Mesenchymal stem cell (in vitro differentiated cells and primary cell): ENCODE measurements at regions not wholly inside any gene's neighbourhood (a gene's known extent, or its start where the extent isn't known, plus 50 kb on each side); places are given as distances from the start of the nearest gene placed in this dataset.

Experiments
- DNase-seq: peaks from one replicate; pipeline ENCODE4 v3.0.0-alpha.2; 2013
- H2AFZ ChIP-seq: one replicate; pipeline ENCODE4 v1.6.1; 2013; ENCODE audit warnings: low read depth, mild to moderate bottlenecking, control low read depth, inconsistent platforms, low read length, moderate library complexity
- H2AK5ac ChIP-seq: 2 replicates; pipeline ENCODE4 v1.6.1; 2013; ENCODE audit warnings: low read length, moderate library complexity, mild to moderate bottlenecking, inconsistent platforms; ENCODE audit not compliant: severe bottlenecking
- H2BK120ac ChIP-seq: one replicate; pipeline ENCODE4 v1.6.1; 2013; ENCODE audit warnings: low read depth, mild to moderate bottlenecking, inconsistent platforms, low read length, moderate library complexity
- H2BK12ac ChIP-seq, 2 experiments: one replicate each; pipeline ENCODE4 v1.6.1; 2013; ENCODE audit warnings: inconsistent platforms in 2 of 2, low read length in 2 of 2, mild to moderate bottlenecking in 2 of 2, moderate library complexity in 2 of 2, control low read depth in 1 of 2
- H2BK15ac ChIP-seq: one replicate; pipeline ENCODE4 v1.6.1; 2013; ENCODE audit warnings: mild to moderate bottlenecking, low read depth, inconsistent platforms; ENCODE audit not compliant: poor library complexity, severe bottlenecking
- H2BK5ac ChIP-seq: 2 replicates; pipeline ENCODE4 v1.6.1; 2013; ENCODE audit warnings: low read depth, mild to moderate bottlenecking, low read length, control low read depth, inconsistent platforms; ENCODE audit not compliant: poor library complexity, severe bottlenecking
- H3K14ac ChIP-seq, 2 experiments: one replicate each; pipeline ENCODE4 v1.6.1; 2013; ENCODE audit warnings: inconsistent platforms in 2 of 2, low read length in 2 of 2, control low read depth in 1 of 2, mild to moderate bottlenecking in 1 of 2, moderate library complexity in 1 of 2
- H3K18ac ChIP-seq, 2 experiments: one replicate each; pipeline ENCODE4 v1.6.1; 2013; ENCODE audit warnings: inconsistent platforms in 2 of 2, low read length in 2 of 2, control low read depth in 1 of 2, low read depth in 1 of 2, mild to moderate bottlenecking in 1 of 2
- H3K23ac ChIP-seq, 2 experiments: one replicate each; pipeline ENCODE4 v1.6.1; 2013; ENCODE audit warnings: inconsistent platforms in 2 of 2, low read length in 2 of 2, mild to moderate bottlenecking in 2 of 2, moderate library complexity in 2 of 2, control low read depth in 1 of 2
- H3K27ac ChIP-seq: 2 replicates; pipeline ENCODE4 v1.5.1; 2013; ENCODE audit warnings: mild to moderate bottlenecking, moderate library complexity, low read length, control low read depth, inconsistent platforms; ENCODE audit not compliant: poor library complexity, severe bottlenecking
- H3K27me3 ChIP-seq, 2 experiments: 2 replicates each; pipeline versions ENCODE4 v1.6.1 to v1.7.0; 2013; ENCODE audit warnings: low read length in 2 of 2, mild to moderate bottlenecking in 2 of 2, moderate library complexity in 2 of 2, control low read depth in 1 of 2, inconsistent platforms in 1 of 2; ENCODE audit not compliant: control insufficient read depth in 1 of 2, insufficient read depth in 1 of 2
- H3K36me3 ChIP-seq, 2 experiments: 2 replicates each; pipeline versions ENCODE4 v1.6.1 to v1.7.0; 2013; ENCODE audit warnings: low read length in 2 of 2, control low read depth in 1 of 2, inconsistent platforms in 1 of 2, low read depth in 1 of 2, mild to moderate bottlenecking in 1 of 2; ENCODE audit not compliant: insufficient read depth in 2 of 2, control insufficient read depth in 1 of 2
- H3K4ac ChIP-seq, 2 experiments: one replicate each; pipeline ENCODE4 v1.6.1; 2013; ENCODE audit warnings: inconsistent platforms in 2 of 2, low read length in 2 of 2, mild to moderate bottlenecking in 2 of 2, moderate library complexity in 2 of 2, control low read depth in 1 of 2, low read depth in 1 of 2
- H3K4me1 ChIP-seq: 2 replicates; pipeline ENCODE4 v1.6.1; 2013; ENCODE audit warnings: low read depth, low read length, control low read depth; ENCODE audit not compliant: control insufficient read depth, insufficient read depth
- H3K4me2 ChIP-seq: 2 replicates; pipeline ENCODE4 v1.6.1; 2013; ENCODE audit warnings: low read length, mild to moderate bottlenecking, inconsistent platforms; ENCODE audit not compliant: poor library complexity, severe bottlenecking
- H3K4me3 ChIP-seq, 2 experiments: 2 replicates each; pipeline versions ENCODE4 v1.5.1 to v1.7.0; 2013; ENCODE audit warnings: low read length in 2 of 2, mild to moderate bottlenecking in 2 of 2, control low read depth in 1 of 2, low read depth in 1 of 2; ENCODE audit not compliant: insufficient read depth in 1 of 2
- H3K79me1 ChIP-seq: replicated peaks from 2 replicates; pipeline ENCODE4 v1.6.1; 2013; ENCODE audit warnings: mild to moderate bottlenecking, control low read depth, low read length, inconsistent platforms; ENCODE audit not compliant: poor library complexity, severe bottlenecking
- H3K9ac ChIP-seq: 2 replicates; pipeline ENCODE4 v1.7.0; 2013; ENCODE audit warnings: mild to moderate bottlenecking, low read length, moderate library complexity
- H3K9me3 ChIP-seq: 2 replicates; pipeline ENCODE4 v1.7.0; 2013; ENCODE audit warnings: mild to moderate bottlenecking, low read length; ENCODE audit not compliant: control insufficient read depth
- H4K8ac ChIP-seq: one replicate; pipeline ENCODE4 v1.6.1; 2013; ENCODE audit warnings: inconsistent platforms, mild to moderate bottlenecking, low read length, moderate library complexity
- H4K91ac ChIP-seq: one replicate; pipeline ENCODE4 v1.6.1; 2013; ENCODE audit warnings: mild to moderate bottlenecking, low read length, inconsistent platforms
- WGBS: methylation state at CpG from one replicate; pipeline ENCODE4 v1.1.7; 2013; ENCODE audit warnings: mixed read lengths; 5-methylcytosine and 5-hydroxymethylcytosine counted together

DNA sequence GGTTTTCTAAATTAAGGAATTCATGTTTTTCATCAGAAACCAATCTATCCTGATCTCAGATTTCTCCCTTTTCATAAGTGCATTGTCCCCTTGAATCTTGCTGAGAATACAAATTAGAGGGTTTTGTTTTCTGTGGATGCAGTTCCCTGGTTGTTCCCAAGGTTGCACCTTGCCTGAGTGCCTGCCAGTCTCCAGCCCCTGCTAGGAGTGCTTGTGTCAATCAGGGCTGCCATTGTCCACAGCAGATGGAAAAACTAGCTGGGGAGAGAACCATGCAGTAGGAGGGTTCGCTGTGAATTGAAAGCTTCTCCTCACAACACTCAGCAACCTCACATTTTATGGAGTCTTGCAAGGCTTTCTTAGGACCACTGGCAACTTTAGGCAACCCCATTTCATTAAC is 210.8 kb upstream of the CTNNB1 start:
- H2AFZ ChIP-seq, result no peak overlapping the region
- H2BK120ac ChIP-seq, result no peak overlapping the region
- no peak overlapping the region for H2BK12ac ChIP-seq
- no peak overlapping the region for H3K4me2 ChIP-seq
- no peak overlapping the region for H3K23ac ChIP-seq
- no peak overlapping the region for H2BK15ac ChIP-seq
- H2BK5ac ChIP-seq, result no peak overlapping the region
- no peak for DNase-seq
- H3K9me3 ChIP-seq, result no peaks in the 10 kb centered on the region
- no peaks in the 10 kb centered on the region for H3K79me1 ChIP-seq
- H3K9ac ChIP-seq, result no peak overlapping the region
- no peaks in the 10 kb centered on the region for H3K4me1 ChIP-seq
- WGBS, result 92% methylated on average over 1 of the region's 1 CpG
- H2AK5ac ChIP-seq, result no peak overlapping the region
- H3K14ac ChIP-seq, result no peak overlapping the region
- no peak overlapping the region for H3K27ac ChIP-seq
- H3K27me3 ChIP-seq, result no peaks in the 10 kb centered on the region
- H3K4me3 ChIP-seq, result no peak overlapping the region
- no peak overlapping the region for H4K91ac ChIP-seq
- H4K8ac ChIP-seq, result no peak overlapping the region
- no peak overlapping the region for H3K18ac ChIP-seq
- H3K36me3 ChIP-seq, result no peaks in the 10 kb centered on the region
- no peak overlapping the region for H3K4ac ChIP-seq

DNA sequence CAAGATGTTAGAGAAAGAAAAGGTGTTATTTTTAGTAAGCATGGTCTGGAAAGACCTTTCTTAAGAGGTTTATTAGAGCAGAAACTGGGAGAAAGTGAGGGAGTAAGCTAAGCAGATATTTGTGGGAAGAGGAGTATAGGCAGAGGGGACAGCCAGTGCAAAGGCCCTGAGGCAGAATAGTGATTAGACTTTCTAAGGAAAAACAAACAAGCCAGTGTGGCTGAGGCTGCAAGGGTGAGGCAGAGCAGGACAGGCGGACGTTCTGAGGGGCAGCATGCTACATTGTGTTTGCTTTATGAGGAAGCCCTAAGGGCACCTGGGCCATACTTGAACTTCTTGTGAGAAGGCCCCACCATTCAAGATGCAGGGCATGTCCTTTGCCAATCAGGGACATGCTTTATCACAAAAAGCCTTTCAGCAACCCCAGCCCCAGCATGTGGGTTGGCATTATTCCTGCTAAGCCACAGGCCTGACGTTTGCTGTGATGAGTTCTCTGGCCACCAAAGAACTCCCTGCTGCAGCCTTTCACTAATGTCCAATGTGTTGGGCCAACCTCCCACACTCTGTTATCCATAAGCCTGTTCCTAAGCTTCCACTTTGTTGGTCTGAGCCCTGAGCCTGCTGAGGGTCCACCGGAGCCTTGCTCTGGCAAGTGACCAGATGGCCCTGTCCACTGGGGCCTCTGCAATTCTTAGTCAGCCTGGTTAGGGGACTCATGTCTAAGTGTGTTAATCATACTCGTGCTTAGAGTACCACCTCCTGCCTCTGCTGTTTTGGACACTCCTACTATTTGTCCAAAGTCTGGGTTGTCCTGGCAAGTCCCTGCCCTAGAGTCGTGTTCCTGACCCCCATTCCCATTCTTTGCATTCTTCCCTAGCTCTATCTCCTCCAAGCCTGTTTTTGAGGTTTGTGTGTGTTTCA is 209.9 kb upstream of the CTNNB1 start:
- peak overlapping the region in 1 of 2 experiments; percentile 74 for H2BK12ac ChIP-seq
- H2AK5ac ChIP-seq, result no peak overlapping the region
- 59% methylated on average over 6 of the region's 6 CpGs for WGBS
- no peaks in the 10 kb centered on the region for H3K27me3 ChIP-seq
- no peak overlapping the region for H2AFZ ChIP-seq
- no peak overlapping the region for H3K9ac ChIP-seq
- H2BK15ac ChIP-seq, result no peak overlapping the region
- H3K18ac ChIP-seq, result peak overlapping the region in 1 of 2 experiments; percentile 48
- no peaks in the 10 kb centered on the region for H3K9me3 ChIP-seq
- peak; percentile 46 for DNase-seq
- no peaks in the 10 kb centered on the region for H3K4me1 ChIP-seq
- H2BK5ac ChIP-seq, result no peak overlapping the region
- H3K36me3 ChIP-seq, result no peaks in the 10 kb centered on the region
- no peak overlapping the region for H4K8ac ChIP-seq
- no peak overlapping the region for H3K27ac ChIP-seq
- no peak overlapping the region for H3K14ac ChIP-seq
- no peak overlapping the region for H2BK120ac ChIP-seq
- H3K23ac ChIP-seq, result no peak overlapping the region
- H3K79me1 ChIP-seq, result no peaks in the 10 kb centered on the region
- no peak overlapping the region for H3K4me2 ChIP-seq
- H4K91ac ChIP-seq, result no peak overlapping the region
- H3K4ac ChIP-seq, result no peak overlapping the region
- no peak overlapping the region for H3K4me3 ChIP-seq

DNA sequence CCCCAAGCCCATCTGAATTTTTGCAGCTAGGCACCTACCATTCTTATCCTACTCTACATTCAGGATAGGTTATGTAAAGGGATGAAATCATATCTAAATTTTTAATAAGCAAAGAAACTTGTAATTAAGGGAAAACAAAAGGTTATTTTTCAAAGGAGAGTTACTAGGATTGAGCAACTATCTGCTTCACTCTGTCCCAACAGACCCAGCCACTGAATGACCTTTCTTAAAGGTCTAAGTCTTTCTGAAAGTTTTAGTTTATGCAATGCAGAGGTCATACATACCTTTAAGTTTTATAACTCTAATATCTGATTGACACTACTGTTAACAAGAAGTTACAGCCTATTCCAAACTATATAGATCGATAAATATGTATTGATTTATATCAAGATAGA is 209.2 kb upstream of the CTNNB1 start:
- Histone ChIP-seq H3K27ac (no peak overlapping the region), H3K4ac (no peak overlapping the region), H2BK15ac (no peak overlapping the region), H4K8ac (no peak overlapping the region), H3K9ac (no peak overlapping the region), H4K91ac (no peak overlapping the region), H3K18ac (no peak overlapping the region), H3K4me1 (no peaks in the 10 kb centered on the region), H3K36me3 (no peaks in the 10 kb centered on the region), H3K14ac (no peak overlapping the region), H3K27me3 (no peaks in the 10 kb centered on the region), H2BK5ac (no peak overlapping the region), H2AFZ (no peak overlapping the region), H3K9me3 (no peaks in the 10 kb centered on the region), H3K4me2 (no peak overlapping the region), H2BK120ac (no peak overlapping the region), H3K79me1 (no peaks in the 10 kb centered on the region), H2BK12ac (no peak overlapping the region), H3K4me3 (no peak overlapping the region), H3K23ac (no peak overlapping the region), H2AK5ac (no peak overlapping the region)
- DNase-seq, result no peak
- no CpG with 5 or more reads among the region's 1 CpG for WGBS

DNA sequence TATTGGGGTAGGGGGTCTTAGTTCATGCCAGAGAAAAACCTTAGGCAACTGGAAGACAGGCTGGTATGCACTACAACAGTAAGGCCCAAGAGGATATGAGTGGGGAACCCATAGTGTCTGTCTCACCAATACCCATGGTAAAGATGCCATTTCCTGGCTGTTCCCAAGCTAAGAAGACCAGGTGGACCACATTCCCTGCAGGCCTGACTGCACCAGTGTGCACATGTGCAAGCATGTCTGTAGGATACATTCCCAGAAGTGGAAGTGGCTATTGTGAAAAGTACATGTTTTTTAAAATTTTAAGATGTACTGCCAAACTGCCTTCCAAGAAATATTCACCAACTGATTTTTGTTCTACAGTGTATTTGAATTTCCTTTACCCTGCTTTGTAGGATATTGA is 207.3 kb upstream of the CTNNB1 start:
- no peak overlapping the region for H3K14ac ChIP-seq
- no peak overlapping the region for H4K8ac ChIP-seq
- DNase-seq, result no peak
- peaks cover 5% of the 10 kb centered on the region for H3K4me1 ChIP-seq
- no peak overlapping the region for H4K91ac ChIP-seq
- no peak overlapping the region for H2AK5ac ChIP-seq
- H3K23ac ChIP-seq, result no peak overlapping the region
- no peak overlapping the region for H3K4ac ChIP-seq
- no peak overlapping the region for H2BK5ac ChIP-seq
- H3K9me3 ChIP-seq, result no peaks in the 10 kb centered on the region
- no peak overlapping the region for H2BK120ac ChIP-seq
- H3K4me3 ChIP-seq, result no peak overlapping the region
- no peak overlapping the region for H2AFZ ChIP-seq
- no peaks in the 10 kb centered on the region for H3K36me3 ChIP-seq
- no peak overlapping the region for H2BK15ac ChIP-seq
- no peak overlapping the region for H2BK12ac ChIP-seq
- no peak overlapping the region for H3K18ac ChIP-seq
- no peaks in the 10 kb centered on the region for H3K27me3 ChIP-seq
- no peak overlapping the region for H3K9ac ChIP-seq
- no peak overlapping the region for H3K27ac ChIP-seq
- no peaks in the 10 kb centered on the region for H3K79me1 ChIP-seq
- no peak overlapping the region for H3K4me2 ChIP-seq
